KMS-11 (cell line): ENCODE measurements at regions not wholly inside any gene's neighbourhood (a gene's known extent, or its start where the extent isn't known, plus 50 kb on each side); places are given as distances from the start of the nearest gene placed in this dataset.
"Not testable (repeated sequence)": the region's sequence is repeated elsewhere in the genome, so short reads cannot be mapped to it uniquely, and the experiment has no call there.

ENCODE experiments used
- H2AFZ ChIP-seq: fragments of 200-600 bp; sonication (generic); 2 replicates; pipeline ENCODE4 v1.6.1; 2016; ENCODE audit warnings: antibody characterized with exemption, mixed run types, low read depth
- H3K27ac ChIP-seq: fragments of 200-600 bp; sonication (generic); 2 replicates; pipeline ENCODE4 v1.6.1; 2016; ENCODE audit warnings: mild to moderate bottlenecking, mixed run types
- H3K27me3 ChIP-seq: fragments of 200-600 bp; sonication (generic); 2 replicates; pipeline ENCODE4 v1.6.1; 2017; ENCODE audit warnings: mild to moderate bottlenecking, low read depth, mixed run types, moderate library complexity; ENCODE audit not compliant: insufficient read depth
- H3K36me3 ChIP-seq: fragments of 200-600 bp; sonication (generic); 2 replicates; pipeline ENCODE4 v1.6.1; 2017; ENCODE audit warnings: mild to moderate bottlenecking, mixed run types; ENCODE audit not compliant: insufficient read depth
- H3K4me1 ChIP-seq: fragments of 200-600 bp; sonication (generic); 2 replicates; pipeline ENCODE4 v1.6.1; 2016; ENCODE audit warnings: mild to moderate bottlenecking, low read depth, mixed run types; ENCODE audit not compliant: poor library complexity, severe bottlenecking
- H3K4me2 ChIP-seq: fragments of 200-600 bp; sonication (generic); 2 replicates; pipeline ENCODE4 v1.7.0; 2016; ENCODE audit warnings: mild to moderate bottlenecking, mixed run types
- H3K4me3 ChIP-seq: fragments of 200-600 bp; sonication (generic); IDR thresholded peaks from 2 replicates; pipeline ENCODE4 v1.6.1; 2017; ENCODE audit warnings: low read depth, low read length, mixed read lengths; ENCODE audit not compliant: insufficient read depth
- H3K79me2 ChIP-seq: fragments of 200-600 bp; sonication (generic); 2 replicates; pipeline ENCODE4 v1.6.1; 2016; ENCODE audit warnings: low read depth, mixed run types; ENCODE audit not compliant: insufficient read depth
- H3K9ac ChIP-seq: fragments of 200-600 bp; sonication (generic); 2 replicates; pipeline ENCODE4 v1.6.1; 2016; ENCODE audit warnings: mild to moderate bottlenecking, mixed run types
- H4K20me1 ChIP-seq: fragments of 200-600 bp; sonication (generic); 2 replicates; pipeline ENCODE4 v1.6.1; 2016; ENCODE audit warnings: mild to moderate bottlenecking, mixed run types; ENCODE audit not compliant: insufficient read depth
- TF ChIP-seq, protein P1 (sequence below): fragments of 200-600 bp; sonication (generic); conservative IDR thresholded peaks from 2 replicates; pipeline ENCODE4 v1.6.1; 2017; ENCODE audit warnings: low read depth, mild to moderate bottlenecking, antibody characterized with exemption, low read length, moderate library complexity, mixed read lengths

DNA sequence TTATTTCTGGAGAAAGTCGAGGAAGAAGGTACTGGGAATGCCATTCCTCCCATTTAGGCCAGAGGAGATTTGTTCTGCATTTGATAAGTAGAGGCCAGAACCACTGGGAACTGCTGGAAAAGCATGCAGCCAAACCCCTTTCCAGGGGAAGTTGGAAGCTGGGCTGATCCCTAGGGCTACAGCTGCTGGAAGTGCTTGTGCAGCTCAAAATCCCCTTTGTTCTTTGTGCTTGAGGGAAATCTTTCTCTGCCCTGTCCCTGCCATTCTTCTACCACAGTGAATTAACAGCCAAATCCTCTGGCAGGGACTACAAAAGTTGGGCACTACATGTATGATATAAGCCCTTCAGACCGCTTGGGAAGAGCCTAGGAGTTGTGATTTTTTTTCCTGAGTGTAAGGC, 734.1 kb downstream of the LRRIQ3 start:
- no peak overlapping the region for H3K27ac ChIP-seq

DNA sequence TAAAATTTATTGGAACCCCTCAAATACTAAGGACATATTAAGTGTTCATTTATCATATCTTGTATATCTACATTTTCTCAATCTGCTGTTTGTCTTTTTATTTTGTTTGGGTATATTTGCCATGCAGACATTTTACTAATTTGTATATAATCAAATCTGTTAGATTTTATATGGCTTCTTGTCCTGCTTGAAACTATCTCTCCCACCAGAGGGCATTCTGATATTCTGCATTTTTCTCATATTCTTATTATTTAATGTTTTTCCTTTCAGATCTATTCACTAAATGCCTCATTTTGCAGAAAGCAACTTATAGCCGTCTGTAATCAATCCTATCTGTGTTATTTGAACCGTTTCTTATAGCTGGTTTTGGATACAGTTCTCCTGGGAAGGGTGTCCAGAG, 745.5 kb downstream of the LRRIQ3 start:
- TF ChIP-seq, protein P1, sequence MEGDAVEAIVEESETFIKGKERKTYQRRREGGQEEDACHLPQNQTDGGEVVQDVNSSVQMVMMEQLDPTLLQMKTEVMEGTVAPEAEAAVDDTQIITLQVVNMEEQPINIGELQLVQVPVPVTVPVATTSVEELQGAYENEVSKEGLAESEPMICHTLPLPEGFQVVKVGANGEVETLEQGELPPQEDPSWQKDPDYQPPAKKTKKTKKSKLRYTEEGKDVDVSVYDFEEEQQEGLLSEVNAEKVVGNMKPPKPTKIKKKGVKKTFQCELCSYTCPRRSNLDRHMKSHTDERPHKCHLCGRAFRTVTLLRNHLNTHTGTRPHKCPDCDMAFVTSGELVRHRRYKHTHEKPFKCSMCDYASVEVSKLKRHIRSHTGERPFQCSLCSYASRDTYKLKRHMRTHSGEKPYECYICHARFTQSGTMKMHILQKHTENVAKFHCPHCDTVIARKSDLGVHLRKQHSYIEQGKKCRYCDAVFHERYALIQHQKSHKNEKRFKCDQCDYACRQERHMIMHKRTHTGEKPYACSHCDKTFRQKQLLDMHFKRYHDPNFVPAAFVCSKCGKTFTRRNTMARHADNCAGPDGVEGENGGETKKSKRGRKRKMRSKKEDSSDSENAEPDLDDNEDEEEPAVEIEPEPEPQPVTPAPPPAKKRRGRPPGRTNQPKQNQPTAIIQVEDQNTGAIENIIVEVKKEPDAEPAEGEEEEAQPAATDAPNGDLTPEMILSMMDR = no peak
- Histone ChIP-seq H3K79me2 (no peaks in the 10 kb centered on the region), H3K4me1 (no peaks in the 10 kb centered on the region), H3K36me3 (no peaks in the 10 kb centered on the region), H3K27me3 (no peaks in the 10 kb centered on the region), H4K20me1 (no peaks in the 10 kb centered on the region), H3K4me3 (no peak overlapping the region), H3K4me2 (no peak overlapping the region), H3K9ac (no peak overlapping the region), H2AFZ (no peak overlapping the region), H3K27ac (no peak overlapping the region)

More for the DNA sequence above, 734.1 kb downstream of the LRRIQ3 start:
- no peaks in the 10 kb centered on the region for H3K36me3 ChIP-seq
- no peaks in the 10 kb centered on the region for H3K79me2 ChIP-seq
- H3K4me2 ChIP-seq = no peak overlapping the region
- H3K27me3 ChIP-seq = no peaks in the 10 kb centered on the region
- H2AFZ ChIP-seq = no peak overlapping the region
- H3K4me1 ChIP-seq = no peaks in the 10 kb centered on the region
- no peak overlapping the region for H3K4me3 ChIP-seq
- no peaks in the 10 kb centered on the region for H4K20me1 ChIP-seq
- TF ChIP-seq, protein P1 = no peak
- H3K9ac ChIP-seq = no peak overlapping the region

DNA sequence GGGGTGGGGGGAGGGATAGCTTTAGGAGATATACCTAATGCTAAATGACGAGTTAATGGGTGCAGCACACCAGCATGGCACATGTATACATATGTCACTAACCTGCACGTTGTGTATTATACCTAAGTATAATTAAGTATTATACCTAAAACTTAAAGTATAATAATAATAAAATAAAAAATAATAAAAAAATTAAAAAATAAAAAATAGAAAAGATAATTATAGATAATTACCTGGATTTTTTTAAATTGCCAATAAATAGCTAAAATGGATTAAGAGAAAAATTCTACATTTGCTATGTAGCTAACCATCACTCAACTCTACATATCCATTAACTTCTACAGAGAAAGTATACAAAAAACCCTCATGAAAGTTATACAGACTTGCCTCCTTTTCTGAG, 747.3 kb downstream of the LRRIQ3 start:
- H3K9ac ChIP-seq, H3K36me3 ChIP-seq, H3K27me3 ChIP-seq, H3K4me3 ChIP-seq, H4K20me1 ChIP-seq, H2AFZ ChIP-seq, H3K4me1 ChIP-seq, H3K79me2 ChIP-seq, H3K4me2 ChIP-seq, H3K27ac ChIP-seq: not testable (repeated sequence)

DNA sequence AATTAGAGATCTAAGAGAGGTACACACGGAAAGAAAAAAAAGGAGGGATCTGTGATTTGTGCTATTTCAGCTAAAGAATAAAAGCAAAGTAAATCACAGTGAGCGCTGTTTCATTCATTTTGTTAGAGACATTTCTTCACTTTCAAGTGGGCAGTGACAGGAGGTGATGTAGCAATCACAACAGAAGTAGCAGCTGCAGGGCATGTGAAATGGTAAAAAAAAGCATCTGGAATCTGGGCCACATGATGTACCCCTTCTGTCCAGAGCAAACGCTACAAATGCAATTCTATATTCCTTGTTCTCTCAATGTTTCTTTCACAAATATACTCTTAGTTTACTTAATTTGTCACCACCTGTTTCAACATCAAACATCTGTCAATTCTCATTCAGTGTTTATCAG, 786.5 kb downstream of the LRRIQ3 start:
- Histone ChIP-seq H2AFZ (no peak overlapping the region), H3K79me2 (no peaks in the 10 kb centered on the region), H3K4me1 (no peaks in the 10 kb centered on the region), H3K27me3 (no peaks in the 10 kb centered on the region), H3K36me3 (no peaks in the 10 kb centered on the region), H3K4me2 (no peak overlapping the region), H3K9ac (no peak overlapping the region), H3K4me3 (no peak overlapping the region), H4K20me1 (no peaks in the 10 kb centered on the region), H3K27ac (no peak overlapping the region)
- TF ChIP-seq, protein P1 = no peak

DNA sequence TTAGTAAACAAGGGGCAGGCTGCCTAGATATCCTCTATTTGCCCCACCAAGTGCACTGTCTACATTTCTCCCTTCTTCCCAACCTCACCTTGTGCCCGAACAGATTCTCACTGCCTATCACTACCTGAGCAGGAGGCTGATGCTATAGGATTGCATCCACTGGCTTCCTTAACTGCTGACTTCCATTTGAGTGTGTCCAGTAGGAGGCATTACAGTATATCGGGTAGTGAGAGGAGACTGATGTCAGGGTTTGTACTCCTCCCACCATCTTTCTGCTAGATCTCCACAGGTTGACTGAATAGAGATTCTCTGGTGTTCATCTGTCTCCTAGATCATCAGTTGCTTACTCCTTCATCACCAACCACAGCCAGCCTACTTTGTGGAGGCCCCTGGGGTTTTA, 796.3 kb downstream of the LRRIQ3 start:
- Histone ChIP-seq H4K20me1 (no peaks in the 10 kb centered on the region), H3K4me1 (no peaks in the 10 kb centered on the region), H2AFZ (no peak overlapping the region), H3K9ac (no peak overlapping the region), H3K79me2 (no peaks in the 10 kb centered on the region), H3K36me3 (no peaks in the 10 kb centered on the region), H3K27me3 (no peaks in the 10 kb centered on the region), H3K27ac (no peak overlapping the region), H3K4me2 (no peak overlapping the region), H3K4me3 (no peak overlapping the region)
- TF ChIP-seq, protein P1 = no peak
